D721Med (cell line): ENCODE measurements at regions not wholly inside any gene's neighbourhood (a gene's known extent, or its start where the extent isn't known, plus 50 kb on each side); places are given as distances from the start of the nearest gene placed in this dataset.

Source experiments
- DNase-seq: peaks from one replicate; pipeline ENCODE4 v3.0.0; 2011; ENCODE audit warnings: low spot score; ENCODE audit not compliant: insufficient read length
- FAIRE-seq: peaks from 2 replicates; lab custom pipeline; 2011; peaks lifted over from hg19 to GRCh38; lab: Jason Lieb, UNC
- TF ChIP-seq, protein P1 (sequence below): IDR thresholded peaks from 2 replicates; pipeline ENCODE4 v1.5.1; 2012; ENCODE audit warnings: mild to moderate bottlenecking, control low read depth; ENCODE audit not compliant: insufficient read depth; ENCODE audit errors: missing control alignments

DNA sequence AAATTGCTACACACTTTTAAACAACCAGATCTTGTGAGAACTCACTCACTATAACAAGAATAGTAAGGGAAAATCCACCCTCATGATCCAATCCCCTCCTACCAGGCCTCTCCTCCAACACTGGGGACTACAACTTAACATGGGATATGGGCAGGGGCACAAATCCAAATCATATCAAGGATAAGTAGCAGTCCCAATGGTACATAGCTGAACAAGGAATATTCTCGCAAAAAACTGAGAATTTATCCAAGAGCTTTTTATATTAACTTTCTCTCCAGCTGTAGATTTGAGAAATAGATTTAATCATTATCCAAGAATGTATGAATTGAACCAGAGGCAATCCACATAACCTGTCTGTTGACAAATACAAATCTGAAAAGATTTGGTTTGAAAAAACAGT, 185.2 kb downstream of the TMTC3 start:
- TF ChIP-seq, protein P1, sequence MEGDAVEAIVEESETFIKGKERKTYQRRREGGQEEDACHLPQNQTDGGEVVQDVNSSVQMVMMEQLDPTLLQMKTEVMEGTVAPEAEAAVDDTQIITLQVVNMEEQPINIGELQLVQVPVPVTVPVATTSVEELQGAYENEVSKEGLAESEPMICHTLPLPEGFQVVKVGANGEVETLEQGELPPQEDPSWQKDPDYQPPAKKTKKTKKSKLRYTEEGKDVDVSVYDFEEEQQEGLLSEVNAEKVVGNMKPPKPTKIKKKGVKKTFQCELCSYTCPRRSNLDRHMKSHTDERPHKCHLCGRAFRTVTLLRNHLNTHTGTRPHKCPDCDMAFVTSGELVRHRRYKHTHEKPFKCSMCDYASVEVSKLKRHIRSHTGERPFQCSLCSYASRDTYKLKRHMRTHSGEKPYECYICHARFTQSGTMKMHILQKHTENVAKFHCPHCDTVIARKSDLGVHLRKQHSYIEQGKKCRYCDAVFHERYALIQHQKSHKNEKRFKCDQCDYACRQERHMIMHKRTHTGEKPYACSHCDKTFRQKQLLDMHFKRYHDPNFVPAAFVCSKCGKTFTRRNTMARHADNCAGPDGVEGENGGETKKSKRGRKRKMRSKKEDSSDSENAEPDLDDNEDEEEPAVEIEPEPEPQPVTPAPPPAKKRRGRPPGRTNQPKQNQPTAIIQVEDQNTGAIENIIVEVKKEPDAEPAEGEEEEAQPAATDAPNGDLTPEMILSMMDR: no peak
- DNase-seq (no peak), FAIRE-seq (no peak)

DNA sequence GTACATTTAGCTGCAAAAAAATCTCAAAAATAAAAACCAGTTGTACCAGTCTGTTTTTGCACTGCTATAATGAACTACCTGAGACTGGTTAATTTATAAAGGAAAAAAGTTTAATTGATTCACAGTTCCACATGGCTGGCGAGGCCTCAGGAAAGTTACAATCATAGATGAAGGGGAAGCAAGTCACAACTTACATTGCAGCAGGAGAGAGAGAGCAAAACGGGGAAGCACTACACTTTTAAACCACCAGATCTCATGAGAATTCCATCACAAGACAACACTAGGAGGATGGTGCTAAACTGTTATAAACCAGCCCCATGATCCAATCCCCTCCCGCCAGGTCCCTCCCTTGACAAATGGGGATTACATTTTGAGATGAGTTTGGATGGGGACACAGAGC, 186.0 kb downstream of the TMTC3 start:
- TF ChIP-seq, protein P1: no peak
- DNase-seq: no peak
- FAIRE-seq: no peak

DNA sequence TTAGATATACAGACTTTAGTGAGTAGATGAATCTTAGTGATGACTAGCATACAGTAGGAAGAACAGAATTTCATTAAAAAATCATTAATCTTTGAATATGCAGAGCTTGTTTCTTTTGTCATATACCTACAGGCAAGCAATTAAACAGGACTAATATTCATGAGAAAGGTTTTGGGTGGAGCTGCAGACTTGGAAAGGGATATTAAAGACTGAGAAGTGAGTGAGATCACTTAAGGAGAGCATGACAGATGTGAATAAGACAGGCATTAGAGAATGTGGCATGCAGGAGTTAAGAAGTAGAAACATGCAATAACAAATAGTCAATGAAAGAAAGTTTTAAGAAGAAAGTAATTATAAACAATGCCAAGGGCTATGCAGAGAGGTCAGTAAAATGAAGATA, 187.7 kb downstream of the TMTC3 start:
- FAIRE-seq: no peak
- DNase-seq: no peak
- TF ChIP-seq, protein P1: no peak

DNA sequence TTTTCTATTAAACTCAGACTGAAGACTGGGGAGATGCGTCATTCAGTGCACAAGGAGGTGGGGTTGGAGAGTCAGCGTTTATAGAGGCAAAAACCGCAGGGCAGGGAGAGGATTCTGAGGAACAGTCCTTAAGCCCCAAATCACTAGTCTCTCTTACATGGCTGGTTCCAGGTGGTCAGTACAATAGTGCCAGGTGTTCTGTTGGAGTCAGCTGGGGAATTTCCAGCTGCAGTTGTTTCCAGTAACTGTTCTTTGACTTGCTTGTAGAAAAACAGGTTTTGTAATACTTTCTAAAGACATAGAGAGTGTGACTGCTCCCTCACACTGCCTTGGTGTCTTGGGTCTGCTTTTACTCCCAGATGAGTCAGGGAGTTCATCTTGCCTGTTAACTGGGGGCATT, 192.2 kb downstream of the TMTC3 start:
- FAIRE-seq: no peak
- TF ChIP-seq, protein P1: no peak
- no peak for DNase-seq

DNA sequence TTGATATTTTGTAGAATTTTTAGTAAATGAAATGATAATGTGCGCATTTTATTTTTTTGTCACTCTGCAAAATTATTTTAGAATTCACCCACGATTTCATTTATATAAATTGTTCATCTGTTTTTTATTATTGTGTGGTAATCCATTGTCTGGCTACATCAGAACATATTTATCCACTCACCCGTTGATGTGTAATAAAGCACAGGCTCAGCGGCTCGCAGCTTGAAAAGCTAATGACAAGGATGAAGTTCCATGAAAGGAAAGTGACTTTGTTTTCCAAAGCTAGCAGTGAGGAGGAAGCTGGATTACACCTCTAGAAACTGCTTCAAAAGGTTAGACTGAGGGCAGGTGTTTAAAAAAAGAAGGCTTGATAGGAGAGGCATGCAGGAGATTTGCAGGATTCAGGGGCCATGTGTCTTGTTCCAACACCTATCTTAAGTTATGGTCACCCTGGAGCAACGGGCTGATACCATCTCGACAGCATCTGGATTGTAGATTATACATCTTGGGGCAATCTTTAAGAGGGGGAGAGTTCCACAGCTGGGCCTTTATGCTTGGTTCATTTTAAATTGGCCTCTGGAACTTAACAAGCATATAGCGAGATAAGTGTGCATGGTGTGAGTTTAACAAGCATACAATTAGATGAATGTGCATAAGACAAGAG, 194.1 kb downstream of the TMTC3 start:
- no peak for DNase-seq
- TF ChIP-seq, protein P1: no peak
- no peak for FAIRE-seq

DNA sequence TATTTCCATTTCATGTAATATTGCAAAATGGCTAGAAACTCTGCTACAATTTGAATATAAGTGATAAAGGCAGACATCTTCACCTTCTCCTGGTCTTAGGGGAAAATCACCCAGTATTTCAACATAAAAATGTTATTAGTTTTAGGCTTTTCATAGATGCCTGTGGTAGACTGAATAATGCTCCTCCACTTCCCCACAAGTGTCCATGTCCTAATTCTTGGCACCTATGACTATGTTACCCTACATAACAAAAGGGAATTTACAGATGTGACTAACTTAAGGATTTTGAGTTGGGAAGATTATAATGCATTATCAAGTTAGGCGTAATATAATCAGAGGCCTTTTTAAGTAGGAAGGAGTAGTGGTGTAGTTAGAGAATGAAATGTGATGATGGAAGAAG, 196.4 kb downstream of the TMTC3 start:
- FAIRE-seq: no peak
- TF ChIP-seq, protein P1: no peak
- no peak for DNase-seq

DNA sequence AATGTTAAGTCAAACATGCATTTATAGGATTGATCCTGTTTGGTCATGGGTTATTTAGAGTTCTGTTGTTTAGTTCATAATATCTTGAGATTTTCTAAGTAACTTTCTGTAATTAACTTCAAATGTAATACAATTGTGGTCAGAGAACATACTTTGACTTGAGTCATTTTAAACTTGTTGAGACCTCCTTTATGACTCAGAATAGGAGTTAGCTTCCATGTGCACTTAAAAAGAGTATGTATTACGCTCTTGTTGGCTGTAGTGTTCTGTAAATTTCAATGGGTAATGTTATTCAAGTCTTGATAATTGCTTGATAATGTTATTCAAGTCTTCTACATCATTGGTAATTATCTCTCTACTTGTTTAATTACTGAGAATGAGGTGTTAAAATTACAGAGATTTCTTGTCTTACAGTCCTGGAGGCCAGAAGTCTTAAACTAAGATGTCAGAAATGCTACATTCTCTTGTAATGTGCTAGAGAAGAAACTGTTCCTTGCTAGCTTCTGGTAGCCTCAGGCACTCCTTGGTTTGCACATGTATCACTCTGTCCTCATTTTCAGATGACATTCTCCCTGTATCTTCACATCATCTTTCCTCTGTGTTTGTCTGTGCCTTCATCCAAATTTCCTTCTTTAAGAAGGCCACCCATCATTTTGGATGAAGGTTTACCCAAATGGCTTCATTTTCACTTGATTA, 197.3 kb downstream of the TMTC3 start:
- FAIRE-seq: no peak
- TF ChIP-seq, protein P1: no peak
- no peak for DNase-seq
